Calu3 (cell line): ENCODE measurements at regions not wholly inside any gene's neighbourhood (a gene's known extent, or its start where the extent isn't known, plus 50 kb on each side); places are given as distances from the start of the nearest gene placed in this dataset.
"Not testable (repeated sequence)": the region's sequence is repeated elsewhere in the genome, so short reads cannot be mapped to it uniquely, and the experiment has no call there.

Experiments used
- BruUV-seq: library from RNA; stranded (reverse); fragments of 400-500 nt; replicated peaks from 2 replicates; lab custom pipeline; 2021; lab: Mats Ljungman, UMichigan
- CTCF ChIA-PET: fragments of 300-600 bp; sonication (Branson Sonifier 250); formaldehyde crosslinking; loops from one replicate; lab custom pipeline; 2022; ENCODE audit warnings: antibody characterized with exemption; lab: Charles Lee
- DNase-seq: peaks from one replicate; pipeline ENCODE4 v3.0.0; 2022
- H3K27ac Mint-ChIP-seq: one replicate; pipeline ENCODE4 v1.8.0; 2022; ENCODE audit warnings: mixed read lengths; ENCODE audit not compliant: unreplicated experiment
- H3K27me3 Mint-ChIP-seq: one replicate; pipeline ENCODE4 v1.8.0; 2022; ENCODE audit warnings: mixed read lengths; ENCODE audit not compliant: unreplicated experiment
- H3K36me3 Mint-ChIP-seq: one replicate; pipeline ENCODE4 v1.8.0; 2022; ENCODE audit warnings: mild to moderate bottlenecking, moderate library complexity, mixed read lengths; ENCODE audit not compliant: insufficient read depth, unreplicated experiment
- H3K4me1 Mint-ChIP-seq: one replicate; pipeline ENCODE4 v1.8.0; 2022; ENCODE audit warnings: mild to moderate bottlenecking, low read depth, mixed read lengths; ENCODE audit not compliant: unreplicated experiment
- H3K4me3 Mint-ChIP-seq: one replicate; pipeline ENCODE4 v1.8.0; 2022; ENCODE audit warnings: mild to moderate bottlenecking, low read depth, moderate library complexity, mixed read lengths; ENCODE audit not compliant: unreplicated experiment
- H3K9me3 Mint-ChIP-seq: one replicate; pipeline ENCODE4 v1.8.0; 2022; ENCODE audit warnings: low read depth, mixed read lengths; ENCODE audit not compliant: unreplicated experiment
- CTCF ChIP-seq: fragments of 200-600 bp; IDR thresholded peaks from one replicate; pipeline ENCODE4 v1.8.0; 2022; ENCODE audit warnings: antibody characterized with exemption; ENCODE audit not compliant: unreplicated experiment
- intact Hi-C: fragments of 100-400 bp; cut with micrococcal nuclease; formaldehyde crosslinking; loops from one replicate; pipeline ENCODE4 v1.10.0; 2022; ENCODE audit not compliant: unreplicated experiment

- CTCF ChIA-PET: no interaction called here
- Mint-ChIP-seq H3K36me3 (no peaks in the 10 kb centered on the region), H3K27me3 (no peaks in the 10 kb centered on the region), H3K4me1 (no peaks in the 10 kb centered on the region), H3K9me3 (peaks cover 2% of the 10 kb centered on the region), H3K4me3 (no peak overlapping the region), H3K27ac (no peak overlapping the region)
- BruUV-seq: no TSS peak
- intact Hi-C loops: no loop called here
- no peak for TF ChIP-seq CTCF
- DNase-seq: no peak
Observed at GRCh38 chr3:75321060-75321459, 343.1 kb upstream of the FRG2C start.

GRCh38 chr3:75323936-75324335 lies 340.2 kb upstream of the FRG2C start:
- DNase-seq, H3K36me3 Mint-ChIP-seq, H3K4me1 Mint-ChIP-seq, H3K4me3 Mint-ChIP-seq, intact Hi-C loops, H3K27ac Mint-ChIP-seq, CTCF ChIA-PET, H3K27me3 Mint-ChIP-seq, BruUV-seq, H3K9me3 Mint-ChIP-seq: not testable (repeated sequence)

- Mint-ChIP-seq H3K4me1 (no peaks in the 10 kb centered on the region), H3K27ac (no peak overlapping the region), H3K4me3 (no peak overlapping the region), H3K27me3 (no peaks in the 10 kb centered on the region), H3K9me3 (peaks cover 2% of the 10 kb centered on the region), H3K36me3 (no peaks in the 10 kb centered on the region)
- intact Hi-C loops: no loop called here
- CTCF ChIA-PET: no interaction called here
- TF ChIP-seq CTCF: no peak
- DNase-seq: no peak
- BruUV-seq: no TSS peak
Observed at GRCh38 chr3:75325716-75326115, 338.4 kb upstream of the FRG2C start.

- CTCF ChIA-PET: no interaction called here
- no peak overlapping the region for H3K4me3 Mint-ChIP-seq
- no peaks in the 10 kb centered on the region for H3K4me1 Mint-ChIP-seq
- no peaks in the 10 kb centered on the region for H3K36me3 Mint-ChIP-seq
- no peak for TF ChIP-seq CTCF
- intact Hi-C loops: no loop called here
- H3K27ac Mint-ChIP-seq: no peak overlapping the region
- DNase-seq: no peak
- BruUV-seq: no TSS peak
- H3K9me3 Mint-ChIP-seq: peaks cover 2% of the 10 kb centered on the region
- H3K27me3 Mint-ChIP-seq: no peaks in the 10 kb centered on the region
Observed at GRCh38 chr3:75327453-75327852, 336.7 kb upstream of the FRG2C start.

DNA sequence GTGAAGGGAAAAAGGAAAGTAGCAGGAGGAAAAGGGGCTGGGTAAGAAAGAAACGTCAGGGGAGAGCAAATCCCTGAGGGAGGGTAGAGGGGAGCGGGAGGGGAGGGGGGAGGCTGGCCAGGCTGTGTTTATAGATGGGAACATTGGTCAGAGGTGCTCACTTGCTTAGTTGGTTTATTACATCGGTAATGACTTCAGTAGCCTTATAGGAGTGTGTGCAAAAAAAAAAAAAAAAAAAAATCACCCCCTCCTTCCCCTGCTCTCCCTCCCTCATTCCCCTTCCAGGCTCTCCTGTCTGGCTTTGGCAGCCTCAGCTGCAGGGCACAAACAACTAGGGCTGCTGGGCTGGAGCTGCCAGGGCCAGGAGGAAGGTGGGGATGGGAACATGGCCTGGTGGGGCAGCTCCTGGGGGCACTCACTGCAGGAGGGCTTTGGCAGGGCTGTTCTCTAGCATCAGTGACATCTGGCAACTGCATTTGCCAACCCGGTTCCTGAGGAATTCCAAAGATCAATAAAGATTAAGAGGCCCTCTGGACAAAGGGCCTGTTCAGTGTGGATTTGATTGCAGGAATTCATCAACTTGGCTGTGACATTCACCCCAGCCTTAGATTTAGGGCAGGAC lies 334.5 kb upstream of the FRG2C start:
- no peak for TF ChIP-seq CTCF
- Mint-ChIP-seq H3K4me3 (no peak overlapping the region), H3K27me3 (no peaks in the 10 kb centered on the region), H3K36me3 (no peaks in the 10 kb centered on the region), H3K27ac (no peak overlapping the region), H3K9me3 (peaks cover 3% of the 10 kb centered on the region), H3K4me1 (no peaks in the 10 kb centered on the region)
- CTCF ChIA-PET: no interaction called here
- BruUV-seq: no TSS peak
- no peak for DNase-seq
- intact Hi-C loops: no loop called here

GRCh38 chr3:75330446-75330845 lies 333.7 kb upstream of the FRG2C start:
- H3K9me3 Mint-ChIP-seq, H3K4me1 Mint-ChIP-seq, H3K36me3 Mint-ChIP-seq, DNase-seq, H3K4me3 Mint-ChIP-seq, H3K27ac Mint-ChIP-seq, H3K27me3 Mint-ChIP-seq, CTCF ChIA-PET, BruUV-seq, intact Hi-C loops: not testable (repeated sequence)

GRCh38 chr3:75332090-75332489 lies 332.0 kb upstream of the FRG2C start:
- H3K4me3 Mint-ChIP-seq, CTCF ChIA-PET, BruUV-seq, intact Hi-C loops, H3K27me3 Mint-ChIP-seq, H3K27ac Mint-ChIP-seq, H3K9me3 Mint-ChIP-seq, H3K4me1 Mint-ChIP-seq, H3K36me3 Mint-ChIP-seq, DNase-seq: not testable (repeated sequence)
